GM18861 (cell line): ENCODE measurements at regions not wholly inside any gene's neighbourhood (a gene's known extent, or its start where the extent isn't known, plus 50 kb on each side); places are given as distances from the start of the nearest gene placed in this dataset.
"Not testable (repeated sequence)": the region's sequence is repeated elsewhere in the genome, so short reads cannot be mapped to it uniquely, and the experiment has no call there.

Source experiments
- ATAC-seq: cut with Tn5 transposase; IDR thresholded peaks from one replicate; pipeline ENCODE4 v1.9.1; 2021; ENCODE audit not compliant: unreplicated experiment

GRCh38 chr6:58067867-58068548, 750.6 kb downstream of the PRIM2 start:
- not testable (repeated sequence) for ATAC-seq

- ATAC-seq, result no peak
Measured at GRCh38 chr6:58073263-58073662, 755.8 kb downstream of the PRIM2 start.

GRCh38 chr6:58090067-58090466, 772.6 kb downstream of the PRIM2 start:
- not testable (repeated sequence) for ATAC-seq

DNA sequence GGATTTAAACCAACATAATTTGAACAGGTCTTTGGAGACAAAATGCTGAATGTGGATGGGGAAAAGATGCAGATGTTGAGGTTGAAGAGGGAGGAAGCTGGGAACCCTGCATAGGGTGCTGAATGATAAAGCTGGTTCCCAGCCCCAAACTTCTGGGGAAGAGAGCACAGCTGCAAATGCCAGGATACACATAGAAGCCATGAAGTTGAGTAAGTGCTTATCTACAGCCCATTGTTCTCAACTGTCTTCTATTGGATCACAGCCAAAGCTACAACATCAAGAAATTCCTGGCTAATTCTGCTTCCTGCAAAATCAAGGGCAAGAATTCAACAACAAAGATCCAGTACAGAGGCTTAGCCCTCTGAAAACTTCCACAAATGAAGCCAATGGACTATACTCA, 779.8 kb downstream of the PRIM2 start:
- ATAC-seq, result not testable (repeated sequence)

GRCh38 chr6:58113960-58114359, 796.5 kb downstream of the PRIM2 start:
- ATAC-seq, result no peak

GRCh38 chr6:58117162-58117561, 799.7 kb downstream of the PRIM2 start:
- not testable (repeated sequence) for ATAC-seq

GRCh38 chr6:58121616-58122015, 804.2 kb downstream of the PRIM2 start:
- not testable (repeated sequence) for ATAC-seq

DNA sequence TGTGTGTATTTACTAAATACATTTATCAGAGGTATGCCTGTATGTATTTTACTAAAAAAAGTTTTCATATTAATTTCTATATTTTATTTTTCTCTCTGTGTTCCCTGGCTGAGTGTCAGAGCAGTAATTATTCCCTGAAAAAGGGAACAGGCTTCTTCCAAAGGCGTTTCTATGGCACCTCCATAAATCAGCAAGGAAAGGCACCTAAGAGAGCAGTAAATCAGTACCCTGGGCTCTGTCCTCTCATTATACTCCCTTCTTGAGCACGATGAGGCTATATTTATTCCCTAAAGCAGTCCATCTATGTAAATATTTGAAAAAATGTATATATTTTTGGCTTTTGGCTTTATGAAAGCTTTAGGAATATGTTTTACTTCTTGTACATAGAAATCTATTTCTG, 806.3 kb downstream of the PRIM2 start:
- ATAC-seq, result not testable (repeated sequence)

DNA sequence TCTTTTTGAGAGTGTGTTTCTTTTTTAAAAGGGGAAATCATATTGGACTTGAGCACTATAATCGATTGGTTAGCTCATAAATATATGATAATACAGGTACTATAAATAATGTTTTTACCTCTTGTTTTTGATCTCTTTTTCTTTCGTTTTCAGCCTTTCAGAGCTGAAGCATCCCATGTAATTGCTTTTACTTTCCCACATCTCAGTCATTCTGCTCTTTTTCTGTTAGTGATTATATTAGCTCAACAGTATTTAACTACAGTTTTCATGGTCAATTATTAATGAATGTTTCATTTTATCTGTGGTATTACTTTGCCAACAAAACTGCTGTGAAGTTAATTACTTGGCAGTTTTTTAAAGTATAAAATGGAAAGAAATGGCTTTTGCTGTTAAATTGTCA, 811.1 kb downstream of the PRIM2 start:
- not testable (repeated sequence) for ATAC-seq

GRCh38 chr6:58129098-58129497, 811.7 kb downstream of the PRIM2 start:
- not testable (repeated sequence) for ATAC-seq

- ATAC-seq, result not testable (repeated sequence)
Measured at GRCh38 chr6:58139746-58140145, 822.3 kb downstream of the PRIM2 start.

DNA sequence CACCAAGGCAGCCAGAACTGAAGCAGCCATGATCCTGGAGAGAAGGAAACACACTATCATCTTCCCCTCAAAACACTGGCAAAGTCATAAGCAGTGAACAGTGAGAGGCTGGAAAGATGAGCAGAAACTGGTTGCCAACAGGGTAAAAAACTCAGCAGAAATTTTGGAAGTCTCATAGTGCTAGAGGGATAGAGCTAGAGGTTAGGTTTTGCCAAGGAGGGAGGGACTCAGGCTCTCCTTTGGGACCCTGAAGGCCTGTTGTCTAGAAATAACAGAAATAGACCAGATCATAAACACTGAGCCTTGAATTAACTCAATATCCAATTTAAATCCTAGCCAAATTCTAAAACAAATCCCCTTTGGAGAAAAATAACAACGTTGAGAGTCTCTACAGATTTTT, 853.6 kb downstream of the PRIM2 start:
- not testable (repeated sequence) for ATAC-seq

DNA sequence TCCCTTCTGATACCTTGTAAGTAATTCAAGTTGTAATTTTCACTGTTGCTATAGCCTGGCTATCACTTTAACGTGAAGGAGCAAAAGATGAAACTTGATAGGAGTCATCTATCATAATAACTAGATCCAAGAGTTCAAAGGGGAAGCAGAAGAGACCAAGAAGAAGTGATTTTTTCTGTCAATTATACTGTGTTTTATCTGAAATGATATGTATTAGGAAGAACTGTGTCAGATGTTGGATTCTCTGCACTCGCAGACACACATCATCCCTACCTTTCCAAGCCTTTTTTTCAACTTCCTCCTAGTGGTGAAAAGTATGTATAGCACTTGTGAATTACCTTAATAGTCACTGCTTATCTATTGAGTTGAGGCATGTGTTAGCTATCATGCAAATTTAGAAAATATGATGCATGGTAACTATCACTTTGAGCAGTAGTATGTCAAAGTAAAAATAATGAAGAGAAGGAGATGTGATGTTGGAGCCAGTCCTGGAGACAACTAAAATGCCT, 864.2 kb downstream of the PRIM2 start:
- peak; percentile 64 for ATAC-seq

- ATAC-seq, result not testable (repeated sequence)
Measured at GRCh38 chr6:58185300-58185699, 867.9 kb downstream of the PRIM2 start.

DNA sequence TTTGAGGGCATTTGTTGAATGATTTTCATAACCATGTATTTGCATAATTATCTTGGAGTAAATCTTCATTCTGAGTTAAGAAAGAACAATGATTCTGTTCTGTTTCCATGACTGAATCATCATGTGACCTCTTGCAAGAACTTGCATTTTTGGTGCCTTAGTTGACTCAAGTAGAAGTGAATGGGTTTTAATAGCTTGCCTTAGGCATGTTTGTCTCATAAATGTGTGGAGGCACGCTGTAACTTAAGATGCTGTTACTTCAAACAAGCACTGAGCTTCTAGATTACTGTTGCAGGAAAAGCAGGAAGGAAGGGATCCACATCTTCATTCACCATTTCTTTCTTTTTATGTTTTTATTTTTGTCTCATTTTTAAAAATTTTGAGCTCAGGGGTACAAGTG, 875.8 kb downstream of the PRIM2 start:
- not testable (repeated sequence) for ATAC-seq

DNA sequence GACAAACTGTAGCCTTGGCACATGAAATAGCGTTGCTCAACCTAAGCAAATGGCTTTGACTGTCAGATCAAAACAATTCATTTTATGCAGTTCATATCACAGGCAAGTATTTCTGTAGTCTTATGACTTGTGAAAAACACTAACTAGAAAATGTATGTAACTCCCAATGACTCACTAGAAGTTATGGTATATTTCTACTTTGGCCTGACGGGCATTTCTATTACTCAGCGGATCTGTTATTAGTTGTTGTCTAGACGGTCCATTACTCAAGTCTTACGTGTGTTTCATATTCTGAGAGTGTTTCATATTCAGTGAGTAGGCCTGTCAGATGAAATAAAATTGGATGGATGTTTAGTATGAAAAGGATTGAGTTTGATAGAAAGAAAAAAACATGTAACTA, 880.9 kb downstream of the PRIM2 start:
- ATAC-seq, result no peak

- not testable (repeated sequence) for ATAC-seq
Measured at GRCh38 chr6:58237124-58237523, 919.7 kb downstream of the PRIM2 start.

DNA sequence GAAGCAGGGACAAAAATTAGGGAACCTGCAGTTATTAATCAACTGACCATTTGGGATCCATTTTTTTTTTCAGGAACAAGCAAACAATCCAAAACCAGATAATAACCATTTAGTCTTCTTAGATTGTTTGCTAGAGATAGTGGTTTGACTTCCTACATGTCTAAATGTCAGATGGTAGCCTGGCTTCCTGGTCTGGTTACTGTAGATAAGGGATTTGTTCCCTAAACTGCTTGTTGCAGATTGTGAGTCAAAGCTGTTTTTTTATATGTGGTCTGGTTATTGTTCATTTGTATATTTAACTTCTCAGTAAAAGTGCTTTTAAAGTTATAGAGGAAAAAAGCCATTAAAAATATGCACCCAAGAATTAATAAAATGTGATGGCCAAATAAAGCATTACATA, 921.0 kb downstream of the PRIM2 start:
- ATAC-seq, result not testable (repeated sequence)

DNA sequence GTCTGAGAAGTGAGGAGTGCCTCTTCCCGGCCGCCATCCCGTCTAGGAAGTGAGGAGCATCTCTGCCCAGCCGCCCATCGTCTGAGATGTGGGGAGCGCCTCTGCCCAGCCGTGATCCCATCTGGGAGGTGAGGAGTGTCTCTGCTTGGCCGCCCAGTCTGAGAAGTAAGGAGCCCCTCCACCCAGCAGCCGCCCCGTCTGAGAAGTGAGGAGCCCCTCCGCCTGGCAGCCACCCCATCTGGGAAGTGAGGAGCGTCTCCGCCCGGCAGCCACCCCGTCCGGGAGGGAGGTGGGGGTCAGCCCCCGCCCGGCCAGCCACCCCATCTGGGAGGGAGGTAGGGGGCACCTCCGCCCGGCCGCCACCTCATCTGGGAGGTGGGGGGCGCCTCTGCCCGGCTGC, 940.2 kb downstream of the PRIM2 start:
- not testable (repeated sequence) for ATAC-seq

- ATAC-seq, result no peak
Measured at GRCh38 chr6:58290177-58290576, 972.7 kb downstream of the PRIM2 start.

DNA sequence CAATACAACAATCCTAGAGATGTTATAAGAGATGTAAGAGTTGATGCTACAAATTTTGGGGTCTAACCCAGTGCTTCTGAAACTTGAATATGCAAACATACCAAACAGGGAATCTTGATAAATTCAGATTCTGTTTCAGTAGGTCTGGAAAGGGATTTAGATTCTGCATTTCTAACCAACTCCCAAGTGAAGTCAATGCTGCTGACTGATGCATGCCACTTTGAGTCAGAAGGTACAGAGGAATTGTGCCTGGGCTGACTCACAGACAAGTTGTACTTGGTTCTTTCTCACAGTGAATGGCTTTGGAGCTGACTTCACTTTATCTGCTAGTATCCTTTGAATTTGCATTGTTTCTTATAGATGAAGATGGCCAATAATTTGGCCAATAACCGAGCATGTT, 973.9 kb downstream of the PRIM2 start:
- not testable (repeated sequence) for ATAC-seq

GRCh38 chr6:58307901-58308300, 990.5 kb downstream of the PRIM2 start:
- not testable (repeated sequence) for ATAC-seq

DNA sequence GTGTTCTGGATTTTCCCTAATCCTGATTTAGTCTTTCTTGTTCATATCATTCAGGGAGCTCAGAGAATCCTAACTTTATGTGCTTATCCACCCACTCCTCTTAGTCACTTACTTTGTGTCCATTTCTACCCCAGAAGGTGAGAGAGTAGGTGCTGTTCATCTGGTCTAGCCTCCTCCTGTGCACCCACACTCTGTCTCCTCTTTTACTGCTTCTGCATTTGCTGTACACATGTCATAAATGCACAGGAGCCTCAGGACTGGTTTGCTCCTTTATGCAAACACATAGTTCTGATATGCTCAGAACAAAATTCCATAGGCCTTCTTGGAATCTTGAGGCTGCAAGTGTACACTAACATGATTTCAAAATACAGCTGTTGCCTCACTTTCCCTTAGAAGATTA, 1014.7 kb downstream of the PRIM2 start:
- not testable (repeated sequence) for ATAC-seq
